ENCODE measurements at regions not wholly inside any gene's neighbourhood (a gene's known extent, or its start where the extent isn't known, plus 50 kb on each side); places are given as distances from the start of the nearest gene placed in this dataset.
"Not testable (repeated sequence)": the region's sequence is repeated elsewhere in the genome, so short reads cannot be mapped to it uniquely, and the experiment has no call there.

DNA sequence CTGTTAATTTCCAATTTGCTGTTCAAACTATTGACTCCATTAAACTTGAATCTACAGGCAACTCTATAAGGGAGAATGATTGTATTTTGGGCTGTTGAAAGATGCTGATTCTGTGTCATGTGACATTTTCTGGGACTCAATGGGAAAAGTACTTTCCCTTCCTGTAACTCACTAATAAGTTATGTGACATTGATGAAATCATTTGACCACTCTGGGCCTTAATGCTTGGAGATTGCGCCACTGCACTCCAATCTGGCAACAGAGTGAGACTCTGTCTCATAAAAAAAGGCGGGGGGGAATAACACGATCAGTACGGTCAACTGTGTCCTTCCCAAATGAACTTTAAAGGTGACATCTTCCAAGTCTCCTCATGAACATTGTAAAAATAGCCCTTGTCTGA, 215.2 kb upstream of the SGO1 start:
- DNase-seq (ENCODE audit: low read depth in 2 of 2), result peak in 1 of 2 experiments; percentile 6

DNA sequence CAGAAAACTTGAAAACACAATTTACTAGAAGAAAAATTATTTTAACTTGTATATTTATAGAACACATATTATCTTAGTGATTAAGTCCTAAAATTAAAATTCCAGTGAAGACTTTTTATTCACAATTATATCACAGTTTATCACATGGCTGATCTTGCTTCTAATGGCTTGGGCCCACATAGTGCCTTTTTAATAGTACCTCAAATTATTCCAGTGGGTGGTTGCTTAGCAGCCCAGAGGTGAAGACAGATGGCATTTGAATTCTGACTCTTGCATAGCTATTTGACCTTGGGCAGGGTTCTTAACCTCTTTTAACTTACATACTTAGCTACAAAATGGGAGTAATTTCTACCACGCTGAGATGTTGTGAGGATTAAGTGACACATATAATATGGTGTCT, 214.7 kb upstream of the SGO1 start:
- DNase-seq (ENCODE audit: low read depth in 2 of 2), result no peak

DNA sequence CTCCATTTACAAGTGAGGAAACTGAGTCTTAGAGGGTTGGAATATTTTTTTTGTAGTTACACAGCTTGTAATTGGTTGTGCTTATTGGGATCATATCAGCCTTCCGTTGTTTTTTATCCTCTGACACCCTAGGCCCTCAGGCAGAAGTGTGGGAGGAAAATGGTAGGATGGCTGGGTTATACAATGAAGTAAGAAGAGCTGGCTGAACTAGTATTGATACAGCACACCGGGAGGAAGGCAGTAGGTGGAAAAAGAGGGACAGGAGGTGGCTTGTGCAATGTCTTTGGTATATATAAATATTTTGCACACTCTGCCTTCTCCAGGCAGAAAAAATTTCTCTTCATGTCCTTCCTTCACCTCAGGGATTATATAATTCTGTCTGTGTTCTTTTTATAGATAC, 214.3 kb upstream of the SGO1 start:
- no peak for DNase-seq (ENCODE audit: low read depth in 2 of 2)

DNA sequence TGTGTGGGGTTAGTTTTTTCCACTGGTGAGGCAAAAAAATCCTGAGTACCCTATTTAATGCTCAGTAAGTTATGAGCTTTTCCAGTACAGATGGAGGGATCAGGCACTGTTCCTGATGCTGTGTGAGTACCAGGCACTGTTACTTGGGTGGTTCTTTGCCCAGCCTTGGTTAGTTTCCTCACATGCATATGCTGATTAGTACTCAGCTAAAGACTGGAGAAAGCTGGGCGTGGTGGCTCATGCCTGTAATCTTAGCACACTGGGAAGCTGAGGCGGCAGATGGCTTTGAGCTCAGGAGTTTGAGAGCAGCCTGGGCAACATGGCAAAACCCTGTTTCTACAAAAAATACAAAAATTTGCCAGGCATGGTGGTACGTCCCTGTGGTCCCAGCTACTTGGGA, 210.3 kb upstream of the SGO1 start:
- DNase-seq (ENCODE audit: low read depth in 2 of 2), result no peak

GRCh38 chr3:20395692-20396091, 209.7 kb upstream of the SGO1 start:
- no peak for DNase-seq (ENCODE audit: low read depth in 2 of 2)

GRCh38 chr3:20394243-20394642, 208.2 kb upstream of the SGO1 start:
- no peak for DNase-seq (ENCODE audit: low read depth in 2 of 2)

DNA sequence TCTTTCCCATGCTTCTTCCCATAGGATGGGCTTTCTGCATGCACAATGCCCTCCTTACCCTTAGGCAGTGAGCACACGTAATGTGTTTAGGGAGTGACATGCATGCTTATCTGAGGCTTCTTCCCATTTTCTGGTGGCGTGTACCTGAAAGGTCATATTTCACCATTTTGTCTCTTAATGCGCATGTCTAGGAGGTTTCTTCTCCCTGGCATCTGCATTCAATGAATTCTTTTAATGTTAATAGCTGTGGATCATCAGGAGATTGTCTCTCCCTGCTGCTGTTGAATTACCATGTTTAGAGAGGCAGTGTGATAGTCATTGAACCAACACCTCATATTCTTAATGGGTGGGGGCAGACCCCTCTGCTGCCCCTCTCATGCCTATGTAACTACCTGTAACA, 205.6 kb upstream of the SGO1 start:
- no peak for DNase-seq (ENCODE audit: low read depth in 2 of 2)

- DNase-seq (ENCODE audit: low read depth in 2 of 2), result no peak
Measured at GRCh38 chr3:20388971-20389370, 203.0 kb upstream of the SGO1 start.

GRCh38 chr3:20380295-20380694, 194.3 kb upstream of the SGO1 start:
- DNase-seq (ENCODE audit: low read depth in 2 of 2), result no peak

GRCh38 chr3:20378315-20378714, 192.3 kb upstream of the SGO1 start:
- DNase-seq (ENCODE audit: low read depth in 2 of 2), result no peak

DNA sequence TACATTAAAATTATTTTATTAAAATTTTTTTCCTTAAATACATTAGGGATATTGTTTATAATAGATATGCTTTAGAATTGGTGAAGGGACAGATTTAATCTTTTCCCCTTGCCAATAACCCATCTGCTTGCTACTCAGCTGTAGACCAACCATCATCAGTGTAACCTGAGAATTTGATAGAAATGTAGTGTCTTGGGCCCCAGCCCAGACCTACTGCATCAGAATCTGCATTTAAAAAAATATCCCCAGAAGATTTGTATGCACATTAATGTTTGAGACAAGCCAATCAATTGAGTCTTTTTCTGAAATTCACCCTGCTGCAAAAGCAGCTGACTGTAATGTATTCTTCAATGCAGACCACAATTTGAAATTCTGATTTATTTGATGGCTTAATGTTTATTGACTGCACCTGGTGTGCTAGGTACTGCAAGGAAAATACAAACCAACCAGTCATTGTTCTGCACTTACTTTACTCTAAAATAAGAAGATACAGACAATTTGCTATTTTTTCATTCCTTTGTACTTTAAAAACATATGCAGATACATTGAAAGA, 190.7 kb upstream of the SGO1 start:
- no peak for DNase-seq (ENCODE audit: low read depth in 2 of 2)

- DNase-seq (ENCODE audit: low read depth in 2 of 2), result no peak
Measured at GRCh38 chr3:20375302-20375701, 189.3 kb upstream of the SGO1 start.

DNA sequence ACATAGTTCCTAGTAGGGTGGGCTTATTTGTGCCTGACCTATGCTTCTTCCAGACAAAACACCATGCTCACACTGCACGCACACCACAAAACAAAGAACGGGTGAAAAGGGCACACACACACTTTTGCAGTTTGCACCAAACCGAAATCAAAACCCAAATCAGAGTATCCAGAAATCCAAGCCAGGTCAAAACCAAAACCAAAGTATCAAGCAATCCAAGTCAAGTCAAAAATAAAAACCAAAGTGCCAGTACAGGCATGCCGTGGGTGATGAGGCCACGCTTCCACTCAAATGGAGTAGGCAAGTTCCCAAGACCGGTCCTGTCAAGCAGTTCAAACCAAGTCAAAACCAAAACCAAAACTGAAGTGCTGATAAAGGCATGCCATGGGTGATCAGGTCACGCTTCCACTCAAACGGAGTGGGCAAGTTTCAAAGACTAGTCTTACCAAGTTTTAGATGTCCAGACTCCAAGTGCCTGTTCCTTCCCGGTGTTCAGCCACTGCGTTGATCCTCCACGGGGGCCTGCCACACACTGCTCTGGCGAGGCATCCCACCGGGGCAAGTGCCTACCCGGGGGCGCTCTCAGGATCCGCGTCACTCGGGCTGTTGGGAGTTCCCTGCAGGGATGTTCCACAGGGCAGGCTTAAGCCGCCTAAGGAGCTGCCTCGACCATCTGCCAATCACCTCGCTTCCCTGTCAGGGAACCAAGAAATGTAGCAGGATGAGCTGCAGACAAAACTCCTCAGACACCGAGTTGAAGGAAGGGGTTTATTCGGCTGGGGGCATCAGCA, 184.5 kb upstream of the SGO1 start:
- DNase-seq (ENCODE audit: low read depth in 2 of 2), result not testable (repeated sequence)

- no peak for DNase-seq (ENCODE audit: low read depth in 2 of 2)
Measured at GRCh38 chr3:20361000-20361399, 175.0 kb upstream of the SGO1 start.

- no peak for DNase-seq (ENCODE audit: low read depth in 2 of 2)
Measured at GRCh38 chr3:20353286-20353685, 167.3 kb upstream of the SGO1 start.

DNA sequence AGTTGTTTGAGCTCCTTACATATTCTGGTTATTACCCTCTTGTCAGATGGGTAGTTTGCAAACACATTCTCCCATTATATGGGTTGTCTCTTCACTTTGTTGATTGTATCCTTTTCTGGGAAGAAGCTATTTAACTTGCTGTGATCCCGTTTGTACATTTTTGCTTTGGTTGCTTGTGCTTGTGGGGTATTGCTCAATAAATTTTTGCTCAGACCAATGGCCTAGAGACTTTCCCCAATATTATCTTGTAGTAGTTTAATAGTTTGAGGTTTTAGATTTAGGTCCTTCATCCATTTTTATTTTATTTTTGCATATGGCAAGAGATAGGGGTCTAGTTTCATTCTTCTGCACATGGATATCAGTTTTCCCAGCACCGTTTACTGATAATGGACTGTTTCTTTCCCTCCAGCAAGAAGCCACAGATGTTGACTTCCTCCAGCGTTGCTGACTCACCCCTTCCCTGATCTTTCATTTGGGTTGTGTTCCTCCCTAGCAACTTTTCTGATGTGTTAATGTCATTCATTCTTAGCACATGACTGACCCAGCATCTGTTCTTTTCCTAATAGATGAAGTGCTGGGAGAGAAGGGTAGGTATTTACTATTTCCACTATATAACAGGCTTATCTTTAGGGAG, 166.7 kb upstream of the SGO1 start:
- DNase-seq (ENCODE audit: low read depth in 2 of 2), result no peak

DNA sequence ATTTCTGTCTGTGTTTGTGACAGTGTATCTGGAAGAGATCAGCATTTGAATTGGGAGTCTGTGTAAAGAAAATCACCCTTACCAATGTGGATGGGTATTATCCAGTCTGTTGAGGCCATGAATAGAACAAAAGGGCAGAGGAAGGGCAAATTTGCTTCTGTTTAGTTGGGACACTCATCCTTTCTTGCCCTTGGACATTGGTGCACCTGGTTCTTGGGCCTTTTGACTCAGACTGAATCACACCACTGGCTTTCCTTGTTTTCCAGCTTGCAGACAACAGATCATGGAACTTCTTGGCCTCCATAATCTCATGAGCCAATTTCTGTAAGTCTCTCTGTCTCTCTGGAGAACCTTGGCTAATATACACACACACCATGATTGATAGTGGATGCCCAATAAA, 164.4 kb upstream of the SGO1 start:
- DNase-seq (ENCODE audit: low read depth in 2 of 2), result no peak

DNA sequence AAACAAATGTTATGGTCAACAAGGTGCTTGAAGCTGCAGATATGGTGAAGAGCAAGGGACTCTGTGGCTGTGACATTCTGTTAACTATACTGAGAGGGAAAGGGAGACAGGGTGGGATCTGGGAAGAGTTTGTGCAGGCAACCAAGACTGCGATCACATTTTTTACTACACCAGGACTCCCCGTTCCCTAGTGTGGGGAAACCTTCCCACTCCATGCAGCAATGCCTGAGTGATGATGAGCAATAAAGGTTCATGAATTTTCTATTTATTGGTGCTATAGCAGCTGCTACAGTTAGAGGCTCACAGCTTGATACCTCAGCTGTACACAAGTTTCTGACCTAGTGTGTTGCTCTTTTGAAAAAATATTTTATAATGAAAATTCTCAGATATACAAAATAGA, 160.9 kb upstream of the SGO1 start:
- DNase-seq (ENCODE audit: low read depth in 2 of 2), result no peak

- DNase-seq (ENCODE audit: low read depth in 2 of 2), result no peak
Measured at GRCh38 chr3:20346369-20346768, 160.4 kb upstream of the SGO1 start.

DNA sequence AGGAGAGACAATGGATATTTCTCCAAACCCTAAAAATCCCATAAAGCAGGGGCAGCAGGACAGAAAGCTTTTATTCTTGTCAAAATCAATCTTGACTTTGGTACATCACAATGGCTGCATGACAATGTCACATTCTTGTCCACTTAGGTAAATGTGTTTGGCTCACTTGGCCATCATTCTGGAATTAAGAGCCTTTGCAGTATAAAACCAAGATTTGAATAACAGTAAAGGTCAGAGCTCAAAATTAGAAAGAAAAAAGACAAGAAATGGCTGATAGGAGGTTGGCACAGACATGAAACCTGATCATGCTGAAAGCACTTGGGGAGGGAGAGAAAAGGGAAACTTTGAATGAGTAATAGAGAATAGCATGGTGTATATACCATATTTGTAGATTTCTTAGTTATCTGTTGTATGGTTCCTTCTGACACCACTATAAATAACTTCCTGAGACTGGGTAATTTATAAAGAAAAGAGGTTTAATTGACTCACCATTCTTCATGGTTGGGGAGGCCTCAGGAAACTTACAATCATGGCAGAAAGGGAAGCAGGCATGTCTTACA, 158.5 kb upstream of the SGO1 start:
- DNase-seq (ENCODE audit: low read depth in 2 of 2), result no peak

GRCh38 chr3:20343790-20344189, 157.8 kb upstream of the SGO1 start:
- no peak for DNase-seq (ENCODE audit: low read depth in 2 of 2)

DNA sequence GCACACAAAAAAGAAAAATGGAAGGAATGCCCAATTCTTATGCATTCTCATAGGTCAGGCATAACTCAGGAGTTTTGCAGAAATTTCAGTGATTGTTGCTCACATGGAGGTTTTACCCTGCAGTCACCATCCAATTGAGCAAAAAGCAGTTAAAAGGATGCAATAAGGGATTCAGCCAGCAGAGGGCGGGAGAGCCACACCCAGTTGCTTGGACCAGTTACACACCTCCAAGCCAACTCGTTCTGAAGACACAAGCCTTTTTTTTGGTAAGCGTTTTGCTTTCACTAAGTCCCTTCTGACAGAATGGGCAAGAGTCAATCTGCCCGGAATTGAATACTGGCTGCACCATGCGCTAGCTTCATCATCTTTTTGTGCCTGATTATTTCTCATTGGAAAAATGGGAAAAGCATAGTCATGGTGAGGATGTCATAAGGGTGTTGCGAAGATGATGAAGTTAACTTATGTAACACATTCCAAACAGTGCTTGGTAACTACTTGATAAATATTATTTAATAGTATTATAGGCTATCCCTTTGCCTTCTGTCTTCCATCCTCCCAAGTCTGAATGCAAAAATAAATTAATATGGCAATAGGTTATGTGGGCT, 154.4 kb upstream of the SGO1 start:
- peak; percentile 55 to 60 for DNase-seq (ENCODE audit: low read depth in 2 of 2)

GRCh38 chr3:20336572-20336971, 150.6 kb upstream of the SGO1 start:
- no peak for DNase-seq (ENCODE audit: low read depth in 2 of 2)

Data from fibroblast of skin of left quadriceps (primary cell).